GM20000 (cell line): ENCODE measurements at regions not wholly inside any gene's neighbourhood (a gene's known extent, or its start where the extent isn't known, plus 50 kb on each side); places are given as distances from the start of the nearest gene placed in this dataset.

Experiments
- DNase-seq: peaks from one replicate; pipeline ENCODE4 v3.0.0; 2012; ENCODE audit warnings: low spot score
- CTCF ChIP-seq: IDR thresholded peaks from 2 replicates; pipeline ENCODE4 v1.5.1; 2012; ENCODE audit warnings: mild to moderate bottlenecking, control low read depth; ENCODE audit errors: extremely low read depth, missing control alignments

GRCh38 chr2:138441916-138442315, 59.7 kb upstream of the SPOPL start:
- no peak for DNase-seq

DNA sequence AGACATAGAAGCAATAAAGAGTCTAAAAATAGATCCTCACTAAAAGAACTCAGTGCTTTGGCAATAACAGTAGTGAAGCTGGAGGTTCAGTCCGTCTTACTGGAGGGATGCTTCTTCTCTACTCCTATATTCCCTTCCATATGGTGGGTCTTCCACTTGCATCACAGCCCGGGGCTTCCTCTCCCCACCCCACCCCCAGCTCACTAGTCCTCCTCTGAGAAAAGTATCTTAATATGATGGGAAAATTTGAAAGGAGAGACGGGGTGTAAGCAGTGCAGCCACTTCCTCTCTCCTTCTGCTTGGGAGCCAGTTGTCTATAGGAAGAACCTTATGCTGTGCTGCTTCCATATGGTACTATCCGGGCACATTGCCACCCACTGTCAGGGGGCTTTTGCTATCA, 57.2 kb upstream of the SPOPL start:
- TF ChIP-seq CTCF = no peak
- no peak for DNase-seq

More at GRCh38 chr2:138441916-138442315, 59.7 kb upstream of the SPOPL start:
- no peak for TF ChIP-seq CTCF

- TF ChIP-seq CTCF = no peak
- no peak for DNase-seq
Measured at GRCh38 chr2:138445227-138445626, 56.3 kb upstream of the SPOPL start.

DNA sequence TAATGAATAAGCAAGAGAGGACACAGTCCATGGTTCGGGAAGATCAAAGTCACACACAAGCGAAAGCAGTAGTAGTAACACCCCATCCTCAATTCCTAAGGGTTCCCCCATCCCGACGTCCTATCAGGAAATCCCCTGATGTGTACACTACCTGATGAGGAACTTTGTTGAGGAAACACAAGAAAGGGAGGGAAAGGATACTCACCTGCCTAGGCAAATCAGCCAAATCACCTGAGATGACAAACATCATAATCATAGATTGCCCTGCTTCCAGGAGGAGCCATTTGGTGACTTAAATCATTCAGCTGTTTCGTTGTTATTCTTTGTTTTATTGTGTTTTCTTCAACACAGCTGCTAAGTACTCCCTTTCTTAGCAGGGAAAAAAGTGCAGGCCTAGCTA, 55.5 kb upstream of the SPOPL start:
- no peak for TF ChIP-seq CTCF
- DNase-seq = no peak

GRCh38 chr2:138447889-138448570, 53.5 kb upstream of the SPOPL start:
- no peak for DNase-seq

More at GRCh38 chr2:138447889-138448570, 53.5 kb upstream of the SPOPL start:
- no peak for TF ChIP-seq CTCF
